NCI-H748 (cell line): ENCODE measurements at regions not wholly inside any gene's neighbourhood (a gene's known extent, or its start where the extent isn't known, plus 50 kb on each side); places are given as distances from the start of the nearest gene placed in this dataset.

Experiments used
- DNase-seq: peaks from one replicate; lab custom pipeline; 2025; ENCODE audit not compliant: unreplicated experiment; lab: John Stamatoyannopoulos, UW

DNA sequence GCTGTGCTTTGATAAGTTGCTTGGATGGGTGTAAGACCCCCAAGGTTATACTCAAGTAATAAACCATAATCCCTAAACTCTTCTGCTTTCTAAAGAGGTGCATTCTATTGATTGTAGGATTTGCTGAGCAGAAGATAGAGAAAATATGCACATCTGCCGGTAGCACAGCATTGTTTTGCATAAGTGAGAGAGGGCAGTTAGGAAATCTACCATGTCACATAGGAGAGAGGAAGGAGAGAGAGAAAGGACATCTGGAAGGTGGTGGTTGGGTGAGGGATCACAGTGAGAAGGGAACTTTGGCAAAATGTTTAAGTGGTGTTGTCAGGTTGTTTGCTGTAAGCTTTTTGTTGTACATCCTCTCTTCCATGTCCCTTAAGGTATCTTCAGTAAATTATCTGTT is 73.6 kb upstream of the BDNF start:
- no peak for DNase-seq

DNA sequence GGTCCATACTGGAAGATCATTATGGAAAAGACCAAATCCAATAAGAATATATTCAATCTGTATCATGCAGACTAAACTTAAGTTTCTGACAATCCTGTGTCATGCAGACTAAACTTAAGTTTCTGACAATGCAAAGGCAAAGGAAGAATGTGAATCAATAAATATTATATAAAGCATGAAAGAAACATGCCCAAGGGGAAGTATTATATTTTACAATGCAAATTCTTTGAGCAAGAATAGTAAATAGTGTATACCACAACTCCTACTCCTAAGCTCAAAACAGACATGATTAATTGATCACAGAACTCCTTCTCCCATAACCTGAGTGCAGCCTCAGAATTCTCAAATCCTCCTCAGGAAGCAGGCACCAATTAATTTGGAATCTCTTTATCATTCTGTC is 71.3 kb upstream of the BDNF start:
- no peak for DNase-seq

DNA sequence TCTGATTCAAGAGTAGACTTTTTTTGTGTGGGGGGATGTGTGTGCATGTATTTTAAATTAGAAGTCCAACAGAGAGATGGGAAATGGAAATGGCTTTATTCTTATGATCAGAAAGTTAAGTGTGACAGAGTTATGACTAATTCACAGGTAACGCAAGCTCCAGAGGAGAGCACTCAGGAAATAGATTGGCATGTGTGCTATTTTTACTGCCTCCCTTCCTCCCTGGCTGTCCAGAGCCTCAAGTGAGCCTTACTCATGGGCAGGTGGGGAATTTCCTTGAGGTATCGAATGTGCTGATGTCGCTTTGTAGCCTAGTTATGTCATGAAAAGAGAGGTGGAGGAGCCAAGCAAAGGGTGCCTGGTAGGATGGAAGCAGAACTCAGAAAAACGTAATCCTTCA is 70.3 kb upstream of the BDNF start:
- no peak for DNase-seq

DNA sequence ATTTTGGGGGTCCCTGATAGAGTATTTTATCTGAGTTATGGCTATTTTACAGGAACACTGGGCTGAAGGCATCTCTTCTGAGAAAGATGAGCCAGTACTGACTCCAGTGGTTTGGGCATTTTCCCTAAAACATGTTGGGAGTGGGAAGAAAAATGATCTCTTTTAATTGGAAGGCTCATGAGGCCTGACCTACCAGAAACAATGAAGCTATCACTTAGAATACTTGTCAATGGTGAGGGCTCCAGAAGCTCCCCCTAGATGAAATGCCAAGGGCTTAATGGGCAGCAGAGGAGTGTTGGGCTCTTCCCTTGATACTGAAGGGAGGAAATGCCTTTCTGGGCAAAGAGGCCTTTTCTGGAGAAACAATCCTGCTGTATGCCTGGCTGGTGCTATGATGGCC is 63.5 kb upstream of the BDNF start:
- DNase-seq: no peak

DNA sequence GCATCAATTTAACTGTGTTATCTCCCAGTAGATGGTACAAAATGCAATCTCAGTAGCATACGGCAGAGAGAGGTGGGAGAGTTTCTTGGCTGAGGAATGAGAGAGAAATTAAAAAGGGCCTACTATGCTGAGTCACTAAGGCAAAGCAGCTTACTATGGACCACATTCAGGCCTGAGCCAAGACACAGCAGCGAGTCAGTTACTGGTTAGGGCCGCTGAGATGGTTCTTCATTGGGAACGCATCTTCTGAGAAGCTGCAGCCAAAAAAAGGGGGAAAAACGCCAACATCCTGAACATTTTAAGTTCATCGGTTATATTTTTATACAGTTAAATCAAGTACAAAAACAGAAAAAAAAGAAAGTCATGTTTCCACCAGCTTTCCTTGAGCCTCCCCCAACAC is 61.1 kb upstream of the BDNF start:
- DNase-seq: no peak

DNA sequence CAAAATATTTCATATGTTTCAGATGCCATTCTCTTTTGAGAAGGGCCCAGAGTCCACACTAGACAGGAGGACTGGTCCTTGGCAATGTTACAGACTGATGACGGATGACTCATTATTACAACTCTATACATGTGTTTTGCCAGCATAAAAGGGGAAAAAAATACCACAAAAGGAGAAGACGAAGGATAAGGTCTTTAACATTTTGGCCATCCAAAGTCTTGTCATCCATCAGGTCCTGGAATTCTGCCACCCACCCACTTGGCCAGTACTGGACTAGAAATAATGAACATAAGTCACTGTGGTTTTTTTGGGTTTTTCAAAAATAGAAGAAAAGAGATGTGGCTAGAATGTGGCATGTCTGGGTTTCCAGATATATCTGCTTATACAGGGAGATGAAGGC is 57.7 kb upstream of the BDNF start:
- no peak for DNase-seq

DNA sequence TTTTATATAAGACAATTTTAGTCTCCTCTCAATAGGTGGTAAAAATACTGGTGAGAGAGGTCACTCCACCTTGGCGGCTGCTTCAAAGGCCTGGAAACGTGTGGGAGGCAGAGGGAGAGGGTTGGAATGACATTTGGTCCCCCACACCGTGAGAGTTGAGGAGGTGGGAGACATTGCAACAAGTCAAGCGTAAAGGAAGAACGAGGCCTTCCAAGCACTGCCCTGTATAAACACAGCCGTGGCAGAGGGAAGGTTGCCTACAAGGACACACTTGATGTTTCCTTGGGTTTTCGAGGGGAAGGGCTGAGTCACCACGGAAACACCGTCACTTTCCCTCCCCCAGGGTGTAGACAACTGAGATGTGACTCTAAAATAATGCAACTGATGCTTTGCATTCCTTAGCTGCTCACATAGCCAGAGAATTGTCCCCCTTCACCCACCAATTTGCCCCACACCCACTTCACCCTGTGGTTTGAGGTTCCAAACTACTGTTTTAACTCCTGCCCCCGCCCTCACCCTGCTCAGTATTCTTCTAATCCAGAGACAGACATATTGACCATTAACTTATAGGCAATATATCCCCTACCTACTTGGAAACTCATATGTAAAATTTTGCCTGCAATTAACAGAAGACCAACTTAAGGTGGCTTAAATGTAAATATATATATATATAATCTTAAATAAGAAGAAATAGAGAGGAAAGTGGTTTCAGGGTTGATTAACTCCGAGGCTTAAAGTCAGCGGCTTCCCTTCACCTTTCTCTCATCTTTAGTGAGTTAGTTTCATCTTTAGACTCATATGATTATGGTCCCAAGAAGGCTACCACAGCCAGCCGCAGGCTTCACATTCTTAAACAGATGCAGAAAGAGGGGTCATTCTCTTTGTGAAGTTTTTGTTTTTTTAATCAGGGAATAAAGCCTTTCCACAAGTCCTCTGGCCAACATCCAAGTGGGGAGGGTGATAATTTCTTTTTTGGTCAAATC is 54.1 kb upstream of the BDNF start:
- DNase-seq: no peak
